Mesendoderm (in vitro differentiated cells): ENCODE measurements at regions not wholly inside any gene's neighbourhood (a gene's known extent, or its start where the extent isn't known, plus 50 kb on each side); places are given as distances from the start of the nearest gene placed in this dataset.
"Not testable (repeated sequence)": the region's sequence is repeated elsewhere in the genome, so short reads cannot be mapped to it uniquely, and the experiment has no call there.

ENCODE experiments used
- DNase-seq: peaks from one replicate; pipeline ENCODE4 v3.0.0; 2013
- H2AK5ac ChIP-seq: 2 replicates; pipeline ENCODE4 v1.6.1; 2013; ENCODE audit warnings: low read length, inconsistent platforms
- H2BK120ac ChIP-seq: 2 replicates; pipeline ENCODE4 v1.6.1; 2013; ENCODE audit warnings: low read depth, mild to moderate bottlenecking, low read length, moderate library complexity, mixed read lengths
- H2BK15ac ChIP-seq: replicated peaks from 2 replicates; pipeline ENCODE4 v1.6.1; 2013; ENCODE audit warnings: low read depth, mild to moderate bottlenecking, moderate library complexity
- H2BK5ac ChIP-seq: 2 replicates; pipeline ENCODE4 v1.6.1; 2013; ENCODE audit warnings: low read length, inconsistent platforms
- H3K18ac ChIP-seq: 2 replicates; pipeline ENCODE4 v1.6.1; 2013; ENCODE audit warnings: mild to moderate bottlenecking, low read length, mixed read lengths
- H3K23ac ChIP-seq: one replicate; pipeline ENCODE4 v1.6.1; 2013; ENCODE audit warnings: low read length
- H3K27ac ChIP-seq: 2 replicates; pipeline ENCODE4 v1.5.1; 2013; ENCODE audit warnings: low read depth, mild to moderate bottlenecking, inconsistent platforms, low read length, moderate library complexity
- H3K27me3 ChIP-seq: 2 replicates; pipeline ENCODE4 v1.6.1; 2013; ENCODE audit warnings: low read length, control low read depth, mild to moderate bottlenecking, inconsistent platforms; ENCODE audit not compliant: insufficient read depth, poor library complexity
- H3K36me3 ChIP-seq: 2 replicates; pipeline ENCODE4 v1.6.1; 2013; ENCODE audit warnings: low read length, inconsistent platforms; ENCODE audit not compliant: control insufficient read depth, insufficient read depth
- H3K4ac ChIP-seq: one replicate; pipeline ENCODE4 v1.6.1; 2013; ENCODE audit warnings: low read depth, mild to moderate bottlenecking, low read length, moderate library complexity
- H3K4me1 ChIP-seq: 2 replicates; pipeline ENCODE4 v1.6.1; 2013; ENCODE audit warnings: low read depth, low read length, inconsistent platforms; ENCODE audit not compliant: control insufficient read depth
- H3K4me2 ChIP-seq: 2 replicates; pipeline ENCODE4 v1.6.1; 2013; ENCODE audit warnings: low read length
- H3K4me3 ChIP-seq: 2 replicates; pipeline ENCODE4 v1.5.1; 2013; ENCODE audit warnings: mild to moderate bottlenecking, low read length
- H3K56ac ChIP-seq: one replicate; pipeline ENCODE4 v1.6.1; 2013; ENCODE audit warnings: low read length
- H3K79me1 ChIP-seq: 2 replicates; pipeline ENCODE4 v1.6.1; 2013; ENCODE audit warnings: low read length, inconsistent platforms
- H3K79me2 ChIP-seq: 2 replicates; pipeline ENCODE4 v1.6.1; 2013; ENCODE audit warnings: mild to moderate bottlenecking, low read length; ENCODE audit not compliant: control insufficient read depth, insufficient read depth
- H3K9ac ChIP-seq: 2 replicates; pipeline ENCODE4 v1.6.1; 2013; ENCODE audit warnings: low read length, inconsistent platforms
- H4K5ac ChIP-seq: one replicate; pipeline ENCODE4 v1.6.1; 2013; ENCODE audit warnings: low read length
- H4K8ac ChIP-seq: one replicate; pipeline ENCODE4 v1.6.1; 2013; ENCODE audit warnings: low read depth, mild to moderate bottlenecking, control low read depth, low read length, moderate library complexity
- WGBS: extraction: QIAGEN DNeasy Blood & Tissue Kit; methylation state at CpG from one replicate; pipeline ENCODE4 v1.1.7; 2013; ENCODE audit warnings: low lambda C conversion rate, missing lambda C conversion rate; ENCODE audit not compliant: insufficient coverage; ENCODE audit errors: extremely low coverage; 5-methylcytosine and 5-hydroxymethylcytosine counted together

GRCh38 chr1:149211757-149212420 lies 108.5 kb upstream of the NBPF9 start:
- H2BK15ac ChIP-seq, DNase-seq, H3K9ac ChIP-seq, H3K4me1 ChIP-seq, H3K4ac ChIP-seq, H2AK5ac ChIP-seq, H3K18ac ChIP-seq, H3K4me3 ChIP-seq, H2BK5ac ChIP-seq, H3K79me1 ChIP-seq, H3K56ac ChIP-seq, H3K36me3 ChIP-seq, H3K79me2 ChIP-seq, H3K27me3 ChIP-seq, H3K27ac ChIP-seq, H2BK120ac ChIP-seq, H3K4me2 ChIP-seq, H3K23ac ChIP-seq, H4K5ac ChIP-seq, H4K8ac ChIP-seq: not testable (repeated sequence)
- WGBS = no CpG with 5 or more reads among the region's 5 CpGs

GRCh38 chr1:149212946-149213345 lies 109.6 kb upstream of the NBPF9 start:
- H3K79me2 ChIP-seq, H3K27ac ChIP-seq, H3K4me1 ChIP-seq, DNase-seq, H3K36me3 ChIP-seq, H3K4me2 ChIP-seq, H3K56ac ChIP-seq, H3K18ac ChIP-seq, H3K27me3 ChIP-seq, H2BK120ac ChIP-seq, H3K4ac ChIP-seq, H3K79me1 ChIP-seq, H4K8ac ChIP-seq, H3K4me3 ChIP-seq, H2AK5ac ChIP-seq, H4K5ac ChIP-seq, H2BK15ac ChIP-seq, H3K23ac ChIP-seq, H3K9ac ChIP-seq, H2BK5ac ChIP-seq: not testable (repeated sequence)
- WGBS = no CpG with 5 or more reads among the region's 3 CpGs

GRCh38 chr1:149213673-149214072 lies 110.3 kb upstream of the NBPF9 start:
- not testable (repeated sequence) for H3K36me3 ChIP-seq, DNase-seq, H2AK5ac ChIP-seq, H3K79me2 ChIP-seq, H3K18ac ChIP-seq, H3K27me3 ChIP-seq, H2BK120ac ChIP-seq, H3K4me2 ChIP-seq, H3K27ac ChIP-seq, H3K23ac ChIP-seq, H2BK15ac ChIP-seq, H3K79me1 ChIP-seq, H3K4me3 ChIP-seq, H3K56ac ChIP-seq, H2BK5ac ChIP-seq, H4K5ac ChIP-seq, H3K4me1 ChIP-seq, H4K8ac ChIP-seq, H3K9ac ChIP-seq, H3K4ac ChIP-seq
- no CpG with 5 or more reads among the region's 2 CpGs for WGBS

GRCh38 chr1:149218080-149218988 lies 115.0 kb upstream of the NBPF9 start:
- not testable (repeated sequence) for H3K18ac ChIP-seq, H3K4ac ChIP-seq, H2AK5ac ChIP-seq, H3K36me3 ChIP-seq, H3K4me3 ChIP-seq, H3K79me2 ChIP-seq, H2BK15ac ChIP-seq, H3K23ac ChIP-seq, H4K5ac ChIP-seq, H3K4me1 ChIP-seq, H4K8ac ChIP-seq, H3K4me2 ChIP-seq, H3K56ac ChIP-seq, DNase-seq, H2BK120ac ChIP-seq, H2BK5ac ChIP-seq, H3K79me1 ChIP-seq, H3K27me3 ChIP-seq, H3K27ac ChIP-seq, H3K9ac ChIP-seq
- no CpG with 5 or more reads among the region's 7 CpGs for WGBS

- H3K4me3 ChIP-seq, H2BK120ac ChIP-seq, H3K4me2 ChIP-seq, H3K36me3 ChIP-seq, H3K4ac ChIP-seq, H3K18ac ChIP-seq, H4K8ac ChIP-seq, H3K4me1 ChIP-seq, H3K27me3 ChIP-seq, H2BK5ac ChIP-seq, H3K23ac ChIP-seq, H2BK15ac ChIP-seq, H2AK5ac ChIP-seq, H4K5ac ChIP-seq, H3K79me2 ChIP-seq, DNase-seq, H3K9ac ChIP-seq, H3K79me1 ChIP-seq, H3K56ac ChIP-seq, H3K27ac ChIP-seq: not testable (repeated sequence)
- no CpG with 5 or more reads among the region's 3 CpGs for WGBS
Observed at GRCh38 chr1:149219539-149219938, 116.2 kb upstream of the NBPF9 start.
